ENCODE measurements at regions not wholly inside any gene's neighbourhood (a gene's known extent, or its start where the extent isn't known, plus 50 kb on each side); places are given as distances from the start of the nearest gene placed in this dataset.
A peak's percentile ranks its signal among the peaks of the same experiment; 100 is the strongest.

DNA sequence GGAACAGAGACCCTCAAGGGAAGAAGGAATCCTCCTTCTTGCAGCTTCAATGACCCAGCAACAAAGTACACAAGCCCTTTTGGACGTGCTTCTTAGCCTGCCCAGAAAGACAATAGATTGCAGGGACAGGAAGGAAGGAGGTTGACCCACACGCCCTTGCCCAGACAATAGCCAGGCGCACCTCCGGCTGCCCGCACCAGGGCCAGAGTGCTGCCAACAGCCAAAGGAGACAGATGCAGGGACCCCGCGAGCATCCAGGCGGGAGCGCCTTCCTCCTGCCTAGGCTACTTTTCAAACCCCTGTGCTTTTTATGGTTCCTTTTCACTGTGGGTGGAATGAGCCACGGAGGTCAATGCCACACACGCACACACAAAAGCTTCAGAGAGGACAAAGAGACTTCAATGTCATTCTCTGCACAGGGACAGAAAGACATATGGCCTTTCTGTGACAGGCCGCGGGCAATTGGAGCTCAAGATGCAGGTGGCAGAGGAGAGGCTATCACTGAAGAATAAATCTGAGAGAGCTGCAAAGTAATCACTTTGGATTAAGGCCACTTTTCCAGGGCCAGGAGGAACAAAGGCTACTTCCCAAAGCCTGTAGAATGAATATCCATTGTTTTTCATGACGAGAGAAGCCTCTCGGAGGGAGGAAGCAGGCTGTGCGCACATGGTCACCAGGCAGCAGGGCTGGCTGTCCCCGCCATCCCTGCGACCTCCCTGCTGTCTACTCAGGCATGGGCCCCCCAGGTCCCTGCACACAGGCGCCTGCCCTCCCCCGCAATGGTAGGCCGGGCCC lies 300.6 kb downstream of the EIPR1 start (continued):
- TF ChIP-seq, protein P1, sequence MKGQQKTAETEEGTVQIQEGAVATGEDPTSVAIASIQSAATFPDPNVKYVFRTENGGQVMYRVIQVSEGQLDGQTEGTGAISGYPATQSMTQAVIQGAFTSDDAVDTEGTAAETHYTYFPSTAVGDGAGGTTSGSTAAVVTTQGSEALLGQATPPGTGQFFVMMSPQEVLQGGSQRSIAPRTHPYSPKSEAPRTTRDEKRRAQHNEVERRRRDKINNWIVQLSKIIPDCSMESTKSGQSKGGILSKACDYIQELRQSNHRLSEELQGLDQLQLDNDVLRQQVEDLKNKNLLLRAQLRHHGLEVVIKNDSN (IDR thresholded peaks at IDR 0.05; ENCODE audit: borderline replicate concordance, low read depth) = no peak

- H3F3A ChIP-seq (replicated peaks; ENCODE audit: insufficient read depth) = no peaks in the 10 kb centered on the region
- ChIA-PET POLR2A (no interaction called here), CTCF (interaction anchor here (0.9 kb wide), 1 partner anchor 130 kb away, joined by 3 read pairs; no protein-coding TSS in a partner anchor)
- peak overlapping the region in 1 of 2 experiments; percentile 14; a peak in 1 of 4 replicates for H3K27ac ChIP-seq (ENCODE audit: low read depth in 2 of 2, low read length in 1 of 2)
- no peaks in the 10 kb centered on the region for H3K27me3 ChIP-seq (ENCODE audit: insufficient read depth)
- H3K79me2 ChIP-seq (ENCODE audit: insufficient read depth) = no peaks in the 10 kb centered on the region
- no peak overlapping the region for H3K9ac ChIP-seq
- TF ChIP-seq GABPA (IDR thresholded peaks at IDR 0.05; ENCODE audit: low read depth) = no peak
- TF ChIP-seq, protein P2, sequence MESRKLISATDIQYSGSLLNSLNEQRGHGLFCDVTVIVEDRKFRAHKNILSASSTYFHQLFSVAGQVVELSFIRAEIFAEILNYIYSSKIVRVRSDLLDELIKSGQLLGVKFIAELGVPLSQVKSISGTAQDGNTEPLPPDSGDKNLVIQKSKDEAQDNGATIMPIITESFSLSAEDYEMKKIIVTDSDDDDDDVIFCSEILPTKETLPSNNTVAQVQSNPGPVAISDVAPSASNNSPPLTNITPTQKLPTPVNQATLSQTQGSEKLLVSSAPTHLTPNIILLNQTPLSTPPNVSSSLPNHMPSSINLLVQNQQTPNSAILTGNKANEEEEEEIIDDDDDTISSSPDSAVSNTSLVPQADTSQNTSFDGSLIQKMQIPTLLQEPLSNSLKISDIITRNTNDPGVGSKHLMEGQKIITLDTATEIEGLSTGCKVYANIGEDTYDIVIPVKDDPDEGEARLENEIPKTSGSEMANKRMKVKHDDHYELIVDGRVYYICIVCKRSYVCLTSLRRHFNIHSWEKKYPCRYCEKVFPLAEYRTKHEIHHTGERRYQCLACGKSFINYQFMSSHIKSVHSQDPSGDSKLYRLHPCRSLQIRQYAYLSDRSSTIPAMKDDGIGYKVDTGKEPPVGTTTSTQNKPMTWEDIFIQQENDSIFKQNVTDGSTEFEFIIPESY (IDR thresholded peaks at IDR 0.05; ENCODE audit: borderline replicate concordance, low read depth) = no peak
- no peak for TF ChIP-seq NRF1 (IDR thresholded peaks at IDR 0.05; ENCODE audit: low read depth, low read length)
- TF ChIP-seq USF2 (IDR thresholded peaks at IDR 0.05; ENCODE audit: borderline replicate concordance, low read depth, low read length) = no peak
- no peak for TF ChIP-seq PBX3 (IDR thresholded peaks at IDR 0.05)
- TF ChIP-seq TCF12 (IDR thresholded peaks at IDR 0.05) = no peak
- H4K20me1 ChIP-seq (ENCODE audit: insufficient read depth) = no peaks in the 10 kb centered on the region
- no peaks in the 10 kb centered on the region for H3K36me3 ChIP-seq (replicated peaks in 1 of 2; ENCODE audit: control insufficient read depth in 1 of 2, insufficient read depth in 2 of 2, low read length in 1 of 2)
- no peak overlapping the region for H3K4me2 ChIP-seq
- 26% methylated on average over 4 of the region's 4 CpGs for WGBS (ENCODE audit: low lambda C conversion rate)
- no peaks in the 10 kb centered on the region for H3K9me3 ChIP-seq
- no peaks in the 10 kb centered on the region for H3K9me2 ChIP-seq
- H2AFZ ChIP-seq (ENCODE audit: low read depth) = no peak overlapping the region
- DNase-seq = no peak
- H3K4me1 ChIP-seq (ENCODE audit: control insufficient read depth in 1 of 2, insufficient read depth in 2 of 2, low read depth in 1 of 2, low read length in 1 of 2) = peaks cover 0 to 39% of the 10 kb centered on the region in 2 experiments; a peak in 2 of 4 replicates
- H3K4me3 ChIP-seq (ENCODE audit: low read depth in 2 of 2, low read length in 1 of 2) = no peak overlapping the region
Measured at GRCh38 chr2:3075991-3076340, 301.7 kb downstream of the EIPR1 start.

- H3K4me2 ChIP-seq = no peak overlapping the region
- H3F3A ChIP-seq (replicated peaks; ENCODE audit: insufficient read depth) = no peaks in the 10 kb centered on the region
- H3K4me3 ChIP-seq (ENCODE audit: low read depth in 2 of 2, low read length in 1 of 2) = no peak overlapping the region
- POLR2A ChIA-PET = no interaction called here
- 31% methylated on average over 10 of the region's 11 CpGs for WGBS (ENCODE audit: low lambda C conversion rate)
- H3K9me2 ChIP-seq = no peaks in the 10 kb centered on the region
- H3K4me1 ChIP-seq (ENCODE audit: control insufficient read depth in 1 of 2, insufficient read depth in 2 of 2, low read depth in 1 of 2, low read length in 1 of 2) = peaks cover 0 to 39% of the 10 kb centered on the region in 2 experiments; a peak in 2 of 4 replicates
- no peak overlapping the region for H2AFZ ChIP-seq (ENCODE audit: low read depth)
- H3K27ac ChIP-seq (ENCODE audit: low read depth in 2 of 2, low read length in 1 of 2) = no peak overlapping the region; a peak in 1 of 4 replicates
- H3K36me3 ChIP-seq (replicated peaks in 1 of 2; ENCODE audit: control insufficient read depth in 1 of 2, insufficient read depth in 2 of 2, low read length in 1 of 2) = no peaks in the 10 kb centered on the region
- no peaks in the 10 kb centered on the region for H3K79me2 ChIP-seq (ENCODE audit: insufficient read depth)
- H4K20me1 ChIP-seq (ENCODE audit: insufficient read depth) = no peaks in the 10 kb centered on the region
- H3K9ac ChIP-seq = no peak overlapping the region
- no peaks in the 10 kb centered on the region for H3K9me3 ChIP-seq
- no peak for TF ChIP-seq MEF2A (IDR thresholded peaks at IDR 0.05; ENCODE audit: borderline replicate concordance, low read depth)
- no peak for TF ChIP-seq GABPA (IDR thresholded peaks at IDR 0.05; ENCODE audit: low read depth)
- TF ChIP-seq MAX (IDR thresholded peaks at IDR 0.05; ENCODE audit: low read depth) = no peak
- TF ChIP-seq GATA2 (CRISPR knock-in tag; IDR thresholded peaks at IDR 0.05) = no peak
- no peaks in the 10 kb centered on the region for H3K27me3 ChIP-seq (ENCODE audit: insufficient read depth)
- no peak for DNase-seq
- CTCF ChIA-PET = interaction anchor here (0.9 kb wide), 1 partner anchor 131 kb away, joined by 3 read pairs; no protein-coding TSS in a partner anchor
Measured at GRCh38 chr2:3075316-3075990, 302.2 kb downstream of the EIPR1 start.
